D341Med (cell line): ENCODE measurements at regions not wholly inside any gene's neighbourhood (a gene's known extent, or its start where the extent isn't known, plus 50 kb on each side); places are given as distances from the start of the nearest gene placed in this dataset.

Experiments used
- DNase-seq: peaks from one replicate; pipeline ENCODE4 v3.0.0; 2012; ENCODE audit warnings: low spot score

DNA sequence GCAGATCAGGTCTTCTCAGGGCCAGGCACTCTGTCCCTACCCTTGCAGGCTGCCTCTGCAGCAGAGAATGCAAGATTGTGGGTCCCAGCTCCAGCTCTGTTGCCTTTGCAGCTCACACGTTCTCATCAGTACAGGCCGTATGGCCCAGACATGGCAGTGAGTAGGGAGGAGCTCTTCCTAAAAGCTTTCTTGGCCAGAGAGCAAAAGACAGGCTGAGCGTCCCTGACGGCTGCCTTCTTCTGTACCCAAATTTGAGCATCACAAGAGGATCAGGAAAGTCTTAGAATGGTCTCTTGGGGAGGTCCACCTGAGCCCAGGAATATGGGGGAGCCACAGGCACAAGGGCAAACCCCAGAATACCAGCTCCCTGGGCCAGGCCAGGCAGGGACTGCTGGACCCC is 266.3 kb upstream of the ZMIZ1 start:
- DNase-seq, result no peak

DNA sequence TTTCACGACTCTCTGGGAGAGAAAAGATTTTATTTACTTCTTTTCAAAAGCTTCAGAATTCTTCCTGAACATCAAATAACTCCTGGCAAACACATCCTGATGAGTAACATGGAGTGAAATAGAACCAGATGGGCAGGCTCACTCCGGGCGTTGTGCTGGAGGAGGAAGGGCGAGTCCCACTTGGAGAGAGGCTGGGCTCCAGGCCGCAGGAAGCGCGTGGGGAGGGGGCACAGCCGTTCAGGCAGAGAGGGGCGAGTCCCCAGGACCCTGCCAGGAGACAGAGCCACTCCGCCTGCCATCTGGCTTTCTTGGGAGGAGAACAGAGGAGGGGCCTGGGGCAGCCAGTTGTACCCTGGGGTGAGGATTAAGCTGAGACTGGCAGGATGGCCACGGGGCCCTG is 265.9 kb upstream of the ZMIZ1 start:
- DNase-seq, result peak; percentile 31

DNA sequence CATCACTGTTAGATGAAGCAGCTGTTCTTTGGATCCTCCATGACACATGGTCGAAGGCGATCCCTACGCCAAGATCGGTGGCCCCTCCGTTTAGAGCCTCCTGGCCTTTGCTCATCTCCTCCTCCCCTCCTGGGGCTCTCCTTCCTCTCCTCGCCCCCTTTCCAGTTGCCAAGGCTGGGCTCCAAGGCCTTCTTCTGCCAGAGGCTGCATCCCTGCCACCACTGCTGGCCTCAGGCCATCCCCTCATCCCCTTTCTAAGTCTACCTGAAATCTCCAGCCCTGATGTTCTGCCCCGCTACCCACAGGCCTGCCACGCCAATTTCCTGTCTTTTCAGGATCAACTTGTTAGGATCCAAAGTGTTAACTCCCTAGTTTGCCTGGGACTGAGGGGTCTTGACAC is 265.1 kb upstream of the ZMIZ1 start:
- no peak for DNase-seq

DNA sequence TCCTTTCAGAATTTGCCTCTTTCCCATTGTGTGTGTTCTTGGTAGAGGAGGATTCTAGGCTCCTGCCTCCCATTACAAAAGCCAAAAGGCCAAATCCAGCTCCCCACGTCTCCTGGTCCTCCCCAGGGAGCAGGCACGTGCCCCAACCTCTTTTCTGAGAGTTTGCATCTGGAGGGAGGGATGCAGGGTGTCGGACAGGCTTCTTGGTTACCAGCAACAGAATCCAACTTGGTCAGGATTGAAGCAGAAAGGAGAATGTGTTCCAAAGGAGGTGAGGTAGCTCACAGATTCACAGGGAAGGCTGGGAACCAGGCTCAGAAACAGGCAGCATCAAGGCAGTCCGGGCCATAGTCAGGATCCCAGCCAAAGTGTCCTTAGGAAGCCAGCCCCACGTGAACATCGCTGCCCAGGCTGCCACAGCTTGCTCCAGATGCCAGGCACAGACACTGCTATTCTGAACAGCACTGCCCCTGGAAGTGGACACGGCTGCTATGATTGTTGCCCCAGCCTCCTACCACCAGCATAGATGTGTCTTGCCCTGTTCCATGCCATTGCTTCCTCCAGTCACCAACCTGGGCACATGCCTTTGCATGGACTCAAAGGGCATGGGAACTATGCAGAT is 264.2 kb upstream of the ZMIZ1 start:
- DNase-seq, result no peak

DNA sequence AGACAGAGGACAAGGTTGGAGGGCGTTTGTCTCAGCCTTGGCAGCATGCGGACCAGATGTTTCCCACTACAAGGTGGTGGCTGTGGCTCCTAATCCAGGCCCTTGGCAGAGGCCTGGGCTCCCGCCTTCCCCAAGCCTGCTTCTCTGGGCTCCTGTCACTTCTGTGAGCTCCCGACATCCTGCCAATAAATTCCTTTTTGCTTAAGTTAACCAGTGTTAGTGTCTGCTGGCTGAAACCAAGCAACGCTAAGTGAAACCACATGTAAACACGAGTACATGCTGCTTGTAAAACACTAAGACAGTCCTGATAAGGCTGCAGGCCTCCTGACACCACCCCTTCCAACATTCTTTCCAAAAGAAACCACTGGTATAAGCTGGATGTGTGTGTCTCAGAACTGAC is 263.6 kb upstream of the ZMIZ1 start:
- no peak for DNase-seq

DNA sequence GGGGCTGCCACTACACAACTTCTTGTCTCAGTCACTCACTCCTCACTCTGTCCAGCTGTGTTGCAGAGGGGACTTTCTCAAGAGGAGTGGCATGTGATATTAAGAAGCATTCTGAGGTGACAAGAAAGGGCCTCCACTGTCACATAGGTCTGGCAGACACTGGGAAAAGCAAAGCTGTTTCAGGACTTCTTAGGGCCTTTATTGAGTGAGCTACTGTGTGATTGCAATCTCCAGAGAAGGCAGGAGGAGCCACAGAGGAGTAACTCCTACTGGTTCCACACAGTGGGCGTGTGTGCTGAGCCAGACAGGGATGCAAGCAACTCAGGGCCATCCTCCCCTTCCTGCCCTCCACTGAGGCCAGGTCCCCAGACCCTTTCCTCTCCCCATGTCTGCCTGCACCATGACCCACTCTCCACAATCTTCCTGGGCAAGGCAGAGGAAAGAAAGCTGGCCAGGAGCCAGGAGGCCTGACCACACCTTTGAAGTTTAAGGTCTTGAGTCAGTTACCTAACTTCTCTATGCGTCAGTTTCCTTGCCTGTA is 262.0 kb upstream of the ZMIZ1 start:
- DNase-seq, result no peak

DNA sequence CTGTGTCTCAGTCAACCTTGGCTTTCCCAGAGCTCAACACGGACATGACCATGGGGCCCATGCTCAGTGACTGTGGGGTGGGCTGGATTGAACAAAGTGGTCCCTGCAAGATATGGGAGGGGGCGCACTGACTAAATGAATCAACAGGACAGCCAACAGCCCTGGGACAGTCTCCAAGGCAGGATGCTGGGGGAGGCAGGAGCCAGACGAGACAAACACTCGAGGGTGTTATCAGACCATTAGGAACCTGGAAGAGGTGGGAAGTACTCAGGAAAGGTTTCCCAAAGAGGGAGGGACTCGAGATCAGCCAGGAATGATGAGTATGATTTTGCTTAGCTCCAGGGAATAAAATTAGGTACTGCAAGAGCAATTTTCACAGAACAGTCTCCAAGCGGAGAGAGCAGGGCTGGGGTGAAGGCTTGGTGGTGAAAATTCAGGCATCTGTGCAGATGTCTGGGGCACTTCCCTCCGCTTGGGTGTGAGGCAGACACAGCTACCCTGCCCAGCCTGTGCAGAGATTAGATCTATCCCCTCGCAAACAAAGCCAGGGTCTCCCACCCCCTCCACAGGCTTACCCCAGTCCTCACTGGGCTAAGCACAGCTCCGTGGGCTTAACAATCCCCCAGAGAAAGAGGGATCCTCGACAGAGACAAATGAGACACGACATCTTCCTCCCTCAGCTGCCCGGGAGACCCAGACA is 261.1 kb upstream of the ZMIZ1 start:
- DNase-seq, result peak; percentile 42

DNA sequence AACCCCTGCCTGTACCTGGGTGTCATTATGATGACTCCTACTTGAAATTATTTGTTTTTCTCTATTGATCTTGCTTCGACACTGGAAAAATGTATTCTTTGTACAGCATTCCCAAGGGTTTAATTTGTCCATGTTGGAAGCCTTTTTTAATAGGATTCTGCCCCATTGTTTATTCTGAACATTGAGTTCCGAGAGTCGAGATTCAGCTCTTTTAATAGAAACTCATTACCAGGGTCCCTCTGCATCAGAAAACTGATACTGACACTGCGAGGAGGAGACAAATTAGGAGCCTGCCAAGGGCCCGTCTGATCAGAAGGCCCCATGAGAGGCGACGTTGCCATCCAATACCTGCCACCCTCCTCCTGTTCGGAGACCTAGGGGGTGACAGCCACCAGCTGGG is 260.5 kb upstream of the ZMIZ1 start:
- no peak for DNase-seq

DNA sequence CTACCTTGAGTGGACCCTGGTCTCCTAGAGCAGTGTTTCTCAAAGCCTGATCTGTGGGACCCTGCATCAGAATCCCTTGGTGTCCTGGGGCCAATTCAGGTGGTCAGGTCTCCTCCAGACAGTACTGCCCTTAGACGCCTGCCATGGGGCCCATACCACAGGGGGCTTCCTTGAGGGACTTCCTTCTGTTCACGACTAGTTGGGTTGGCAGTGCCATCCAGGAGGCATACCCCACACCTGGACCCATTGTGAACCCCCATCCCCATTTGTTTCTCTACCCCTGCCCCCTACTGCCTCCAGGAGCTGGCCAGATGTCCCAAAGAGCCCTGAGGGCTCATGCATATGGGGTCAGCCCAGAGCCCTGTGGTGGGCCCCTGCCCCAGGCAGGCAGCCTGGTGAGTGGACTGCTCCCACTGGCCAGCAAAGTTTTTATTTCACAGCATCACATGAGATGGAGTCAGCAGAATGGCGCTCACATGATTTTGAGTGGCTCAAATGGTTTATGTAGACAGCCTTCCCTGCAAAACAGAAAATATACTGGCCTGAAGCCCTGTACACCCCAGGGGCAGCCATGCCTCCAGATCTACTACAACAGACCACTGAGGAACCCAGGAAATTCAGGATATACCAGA is 259.9 kb upstream of the ZMIZ1 start:
- no peak for DNase-seq

DNA sequence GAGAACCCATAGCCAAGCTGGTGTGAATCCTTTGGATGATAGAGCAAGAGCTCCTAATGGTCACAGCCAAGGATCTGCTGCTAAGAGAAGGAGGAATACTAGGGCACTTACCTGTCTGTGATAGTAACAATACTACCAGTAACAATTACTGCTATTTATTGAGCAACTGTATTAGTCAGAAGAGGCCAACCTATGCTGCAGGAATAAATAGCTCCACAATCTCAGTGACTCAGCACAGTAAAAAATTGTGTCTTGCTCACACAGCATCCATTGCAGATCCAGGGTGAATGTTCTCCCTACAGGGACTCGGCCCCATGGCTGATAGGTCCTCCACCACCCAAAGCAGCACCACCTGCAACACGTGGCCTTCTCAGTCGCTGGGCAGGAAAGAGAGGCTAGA is 257.6 kb upstream of the ZMIZ1 start:
- DNase-seq, result no peak

DNA sequence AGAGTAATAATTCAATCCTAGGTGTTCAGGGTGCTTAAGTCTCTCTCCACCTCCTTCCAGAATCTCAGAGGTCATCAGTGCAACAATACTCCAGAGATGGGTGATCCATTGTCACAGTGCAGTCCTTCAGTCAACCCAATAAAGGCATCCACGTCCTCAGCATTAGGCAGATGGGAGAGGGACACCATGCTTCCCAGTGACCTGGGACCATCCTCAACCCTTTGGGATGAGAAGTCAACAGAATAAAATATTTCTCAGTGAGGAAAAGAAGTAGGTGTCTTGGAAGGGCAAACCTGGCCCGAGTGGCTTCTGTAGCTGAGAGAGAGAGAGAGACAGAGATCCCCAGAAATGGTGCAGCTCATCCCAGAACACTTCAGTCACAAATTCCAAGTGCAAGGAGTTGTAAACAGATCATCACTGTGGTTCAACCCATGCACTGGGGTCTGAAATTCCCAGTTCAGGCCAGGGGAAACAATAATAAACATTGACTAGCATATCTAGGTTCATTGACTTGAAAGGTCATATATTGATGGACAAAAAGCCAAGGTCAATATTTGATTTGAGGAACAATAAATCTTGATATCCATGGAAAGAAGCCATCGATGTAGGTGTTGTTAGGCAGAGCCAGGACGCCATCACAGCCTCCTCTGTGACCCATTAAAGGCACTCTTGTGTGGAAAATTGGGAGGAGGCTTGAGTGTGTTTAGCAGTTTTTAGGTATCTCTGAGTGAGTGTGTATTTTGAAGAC is 256.0 kb upstream of the ZMIZ1 start:
- no peak for DNase-seq

DNA sequence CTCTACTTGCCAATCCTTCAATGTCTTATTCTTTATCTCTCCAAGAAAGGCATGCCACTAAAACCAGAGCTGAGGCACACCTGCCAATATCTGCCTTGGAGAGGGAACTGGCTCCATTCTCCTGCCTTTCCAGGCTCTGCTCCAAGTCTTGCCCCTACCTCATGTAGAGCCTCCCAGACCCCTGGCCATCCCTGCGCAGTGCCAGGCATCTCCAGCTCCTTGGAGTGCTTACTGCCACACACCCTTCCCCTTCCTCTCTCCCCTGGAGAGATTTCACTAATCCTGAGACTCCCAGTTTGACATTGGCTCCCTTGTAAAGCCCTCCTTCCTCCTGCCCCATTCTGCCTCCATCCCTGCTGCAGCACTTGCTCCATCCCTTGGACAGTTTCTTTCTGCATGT is 255.2 kb upstream of the ZMIZ1 start:
- no peak for DNase-seq

DNA sequence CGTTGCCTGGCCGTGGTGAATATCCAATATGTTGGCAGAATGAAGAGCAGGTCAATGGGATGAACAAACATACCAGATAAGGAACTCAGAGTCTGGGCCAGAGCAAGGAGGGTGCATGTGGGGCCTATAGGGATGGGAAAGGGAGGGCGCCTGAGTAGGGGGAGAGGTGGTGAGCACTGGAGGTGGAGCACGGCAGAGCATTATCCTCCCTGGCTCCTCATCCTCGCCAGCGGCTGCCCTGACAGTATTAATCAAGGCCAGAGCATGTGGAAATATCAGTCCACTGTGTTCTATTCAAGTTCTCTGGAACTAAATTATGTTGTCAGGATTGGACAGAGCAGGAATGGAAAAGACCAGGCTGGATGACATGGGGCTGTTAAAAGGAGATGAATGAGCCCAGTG is 254.8 kb upstream of the ZMIZ1 start:
- no peak for DNase-seq

DNA sequence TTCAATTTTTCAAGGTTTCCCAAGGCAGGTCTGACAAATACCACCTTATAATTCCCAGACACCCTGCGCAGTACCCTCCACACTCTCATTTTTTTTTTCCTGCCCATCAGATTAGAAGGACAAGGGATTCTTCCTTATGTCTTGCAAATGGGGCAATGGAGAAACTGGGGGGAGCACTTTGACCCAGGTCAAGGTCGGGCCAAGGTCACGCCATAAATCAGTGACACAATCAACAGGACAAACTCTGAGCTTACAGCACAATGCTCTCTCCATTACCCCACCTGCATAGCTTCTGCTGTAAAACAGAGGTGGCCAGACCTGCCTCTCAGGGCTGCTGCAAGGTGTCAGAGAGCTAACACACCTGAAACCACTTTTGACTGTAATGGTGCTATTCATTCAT is 254.4 kb upstream of the ZMIZ1 start:
- DNase-seq, result no peak

DNA sequence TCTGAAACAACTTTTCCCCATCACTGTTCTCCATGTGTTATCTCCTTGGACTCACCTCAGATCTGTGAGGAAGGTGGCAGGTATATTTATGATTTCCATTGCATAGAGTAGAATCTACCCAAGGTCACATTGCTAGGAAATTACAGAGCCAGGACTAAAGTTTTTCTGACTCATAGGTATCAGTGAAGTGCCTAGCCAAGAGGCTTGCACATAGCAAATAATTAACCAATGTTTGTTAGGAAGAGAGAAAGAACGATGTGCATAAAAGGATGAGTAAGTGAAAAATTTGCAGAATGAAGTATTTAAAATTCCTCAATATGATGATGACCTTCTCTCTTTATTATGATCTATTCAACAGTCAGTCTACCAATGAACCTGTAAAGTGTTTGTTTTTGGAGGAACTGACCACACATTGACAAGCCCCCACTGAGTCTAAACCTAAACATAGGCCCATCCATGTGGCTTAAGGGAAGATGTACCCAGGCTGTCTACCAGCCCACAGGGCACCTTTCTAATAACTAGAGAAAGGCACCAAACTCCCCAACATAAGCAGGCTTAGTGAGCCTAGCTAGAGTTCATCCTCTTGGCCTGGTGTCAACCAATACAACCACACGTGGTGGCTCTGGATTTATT is 252.9 kb upstream of the ZMIZ1 start:
- DNase-seq, result no peak

DNA sequence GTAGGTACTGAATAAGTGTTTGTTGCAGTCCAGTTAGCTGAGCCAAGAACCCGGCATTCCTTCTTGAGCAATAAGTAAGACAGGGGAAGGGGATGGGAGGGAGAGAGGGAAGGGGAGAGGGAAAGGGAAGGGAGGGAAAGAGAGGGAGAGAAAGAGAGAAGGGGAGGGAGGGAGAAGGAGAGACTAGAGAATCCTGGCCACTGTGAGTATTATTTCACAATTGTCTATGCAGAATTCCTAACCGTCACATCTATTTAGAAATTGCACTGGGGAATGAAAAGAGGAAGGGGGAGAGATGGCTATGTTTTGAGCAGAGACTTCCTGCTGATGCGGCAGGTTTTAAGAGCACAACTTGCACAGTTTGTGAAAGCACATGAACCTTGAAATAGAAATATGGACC is 251.4 kb upstream of the ZMIZ1 start:
- DNase-seq, result no peak

DNA sequence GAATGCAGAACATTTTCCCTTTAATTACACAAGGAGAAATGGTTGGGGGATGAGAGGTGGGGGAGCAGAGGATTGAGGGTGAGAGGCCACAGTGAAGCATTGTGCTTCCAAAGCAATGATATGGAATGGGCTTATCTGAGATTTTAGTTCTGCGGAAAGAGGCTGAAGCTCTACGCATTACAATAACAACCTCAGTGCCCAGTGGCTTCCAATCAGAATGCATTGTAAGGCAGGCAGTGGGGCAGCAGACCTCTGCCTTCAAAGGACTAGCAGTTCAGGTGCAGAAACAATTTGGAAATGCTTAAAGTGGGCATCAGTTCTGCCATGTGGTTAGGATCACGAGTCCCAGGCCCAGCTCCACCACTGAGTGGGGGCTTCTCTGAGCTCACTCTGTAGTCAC is 251.0 kb upstream of the ZMIZ1 start:
- DNase-seq, result no peak

DNA sequence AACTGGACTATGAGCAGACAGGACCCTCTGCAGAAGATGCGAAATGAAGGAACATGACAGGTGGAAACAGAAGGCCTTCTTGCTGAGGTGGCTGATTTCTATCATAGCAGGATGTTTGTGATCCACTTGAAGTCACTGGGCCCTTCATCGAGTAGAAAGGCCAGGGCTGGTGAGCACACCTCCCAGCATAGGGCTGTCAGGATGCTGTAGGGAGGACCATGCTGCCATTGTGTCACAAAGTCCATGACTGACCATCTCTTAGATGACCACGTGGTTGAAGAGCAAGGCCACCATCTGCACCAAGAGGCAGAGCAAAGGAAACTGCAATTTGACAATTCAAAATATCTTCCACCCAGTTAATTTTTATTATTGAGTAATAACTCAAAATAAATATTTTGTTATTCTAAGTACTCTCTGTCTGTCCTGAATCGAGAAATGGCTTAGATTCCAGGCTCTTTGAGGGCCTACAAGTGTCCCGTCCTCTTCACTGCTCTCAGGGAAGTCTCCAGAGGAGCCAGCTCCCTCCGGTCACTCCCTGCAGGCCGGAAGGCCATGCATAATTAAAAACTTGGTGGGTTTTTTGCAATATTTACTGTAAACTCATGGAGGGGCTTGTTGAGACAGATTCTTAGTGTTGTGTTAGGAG is 249.3 kb upstream of the ZMIZ1 start:
- DNase-seq, result no peak

DNA sequence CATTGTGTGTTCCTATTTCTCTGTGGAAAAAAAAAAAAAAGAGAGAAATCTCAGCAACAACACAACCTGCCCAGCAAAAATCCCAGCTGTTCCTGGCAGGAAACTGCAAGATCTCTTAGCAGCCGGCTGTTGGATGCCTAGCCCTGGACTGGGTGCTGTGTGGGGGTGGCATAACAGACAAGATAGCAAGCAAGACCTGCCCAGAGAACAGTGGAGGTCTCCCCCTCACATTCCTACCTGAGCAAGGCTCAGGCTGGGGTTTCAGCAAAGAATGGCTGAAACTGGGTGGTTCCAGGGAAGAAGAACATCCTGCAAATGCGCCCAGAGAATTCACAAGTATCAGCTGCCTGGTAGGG is 248.8 kb upstream of the ZMIZ1 start:
- no peak for DNase-seq

DNA sequence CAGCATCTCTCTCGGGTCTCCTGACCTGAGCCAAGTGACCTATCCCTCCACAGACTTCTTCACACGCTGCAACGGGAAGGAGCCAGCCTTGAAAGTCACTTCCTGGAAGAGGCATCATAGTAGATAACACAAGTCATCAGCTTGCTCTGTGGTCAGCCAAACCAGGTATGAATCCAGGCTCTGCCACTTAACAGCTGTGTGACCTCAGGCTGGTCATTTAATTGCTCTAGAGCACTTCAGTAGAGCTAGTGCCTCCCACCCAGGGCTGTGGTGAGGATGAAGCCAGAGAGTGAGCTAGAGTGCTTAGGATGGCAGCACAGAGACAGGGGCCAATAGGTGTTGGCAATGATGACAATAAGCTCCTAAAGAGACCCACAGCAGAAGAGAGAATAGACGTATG is 247.7 kb upstream of the ZMIZ1 start:
- no peak for DNase-seq

DNA sequence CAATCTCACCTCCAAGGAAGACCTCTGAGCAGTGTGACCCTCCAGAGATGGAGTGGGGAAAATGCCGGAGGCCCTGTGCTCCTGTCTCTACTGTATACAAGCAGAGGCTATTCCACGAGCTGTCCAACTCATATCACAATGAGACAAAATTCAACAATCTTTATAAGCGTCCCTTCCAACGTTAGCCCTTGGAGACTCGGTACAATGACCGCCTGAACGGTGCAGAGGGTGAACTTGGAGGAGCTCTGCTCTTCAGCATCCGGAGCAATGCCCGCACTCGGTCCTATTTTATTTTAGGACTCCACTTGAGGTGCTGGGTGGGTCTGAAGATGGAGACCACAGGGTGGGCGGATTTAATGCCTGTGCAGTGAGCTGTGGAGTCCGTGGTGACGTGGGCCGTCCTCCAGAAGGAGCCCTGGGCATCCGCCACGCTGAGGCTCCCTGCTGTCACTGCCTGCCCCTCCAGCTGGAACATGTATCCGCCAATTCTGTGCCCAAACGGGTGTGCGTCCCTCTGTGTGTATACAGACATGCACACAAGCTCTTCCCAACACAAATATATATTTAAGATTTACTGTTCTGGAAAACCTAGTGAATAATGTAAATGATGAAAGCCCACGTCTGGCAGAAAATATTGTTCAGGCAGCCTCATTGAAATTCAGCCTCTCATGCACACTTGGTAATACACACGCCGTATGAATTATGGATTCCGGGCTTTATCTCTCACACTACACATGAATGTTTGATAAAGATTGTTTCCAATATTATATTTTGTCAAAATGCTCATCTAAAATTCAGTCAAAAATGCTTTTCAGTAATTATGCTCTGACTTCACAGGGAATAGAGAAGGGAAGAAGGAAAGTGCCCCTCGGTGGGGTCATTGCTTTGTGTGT is 239.9 kb upstream of the ZMIZ1 start:
- DNase-seq, result no peak
